ENCODE measurements at regions not wholly inside any gene's neighbourhood (a gene's known extent, or its start where the extent isn't known, plus 50 kb on each side); places are given as distances from the start of the nearest gene placed in this dataset.

DNA sequence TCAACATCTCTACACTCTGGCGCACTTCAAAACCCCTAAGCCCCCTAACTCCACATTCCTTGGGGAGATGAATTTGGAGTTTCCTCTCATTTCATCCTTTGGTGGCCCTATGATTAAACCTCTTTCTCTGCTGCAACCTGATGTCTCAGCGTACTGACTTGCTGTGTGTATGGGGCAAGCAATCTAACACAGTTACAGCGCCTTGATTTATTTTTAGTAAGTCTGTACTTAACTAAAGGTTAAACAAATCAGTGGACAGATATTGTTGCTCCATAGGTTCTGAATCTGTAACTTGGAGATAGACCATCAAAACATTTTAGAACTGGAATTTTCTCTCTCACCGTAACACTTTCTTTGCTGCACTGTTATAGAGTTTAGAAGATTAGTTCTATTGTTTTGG, 452.8 kb downstream of the IRX1 start:
- TF ChIP-seq, protein P1, sequence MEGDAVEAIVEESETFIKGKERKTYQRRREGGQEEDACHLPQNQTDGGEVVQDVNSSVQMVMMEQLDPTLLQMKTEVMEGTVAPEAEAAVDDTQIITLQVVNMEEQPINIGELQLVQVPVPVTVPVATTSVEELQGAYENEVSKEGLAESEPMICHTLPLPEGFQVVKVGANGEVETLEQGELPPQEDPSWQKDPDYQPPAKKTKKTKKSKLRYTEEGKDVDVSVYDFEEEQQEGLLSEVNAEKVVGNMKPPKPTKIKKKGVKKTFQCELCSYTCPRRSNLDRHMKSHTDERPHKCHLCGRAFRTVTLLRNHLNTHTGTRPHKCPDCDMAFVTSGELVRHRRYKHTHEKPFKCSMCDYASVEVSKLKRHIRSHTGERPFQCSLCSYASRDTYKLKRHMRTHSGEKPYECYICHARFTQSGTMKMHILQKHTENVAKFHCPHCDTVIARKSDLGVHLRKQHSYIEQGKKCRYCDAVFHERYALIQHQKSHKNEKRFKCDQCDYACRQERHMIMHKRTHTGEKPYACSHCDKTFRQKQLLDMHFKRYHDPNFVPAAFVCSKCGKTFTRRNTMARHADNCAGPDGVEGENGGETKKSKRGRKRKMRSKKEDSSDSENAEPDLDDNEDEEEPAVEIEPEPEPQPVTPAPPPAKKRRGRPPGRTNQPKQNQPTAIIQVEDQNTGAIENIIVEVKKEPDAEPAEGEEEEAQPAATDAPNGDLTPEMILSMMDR (IDR thresholded peaks at IDR 0.05), result no peak
- TF ChIP-seq ZFX (IDR thresholded peaks at IDR 0.05; ENCODE audit: borderline replicate concordance), result no peak

All from 22Rv1 (cell line).